Mucosa of descending colon (tissue), 3 donors: ENCODE measurements at regions not wholly inside any gene's neighbourhood (a gene's known extent, or its start where the extent isn't known, plus 50 kb on each side); places are given as distances from the start of the nearest gene placed in this dataset.
A peak's percentile ranks its signal among the peaks of the same experiment; 100 is the strongest.

ENCODE experiments used
- ATAC-seq: fragments of 200-7000 bp; cut with Tn5 transposase; one replicate; pipeline ENCODE4 v1.9.1; 2020; ENCODE audit warnings: mild to moderate bottlenecking, moderate library complexity
- DNase-seq, 3 donors: peaks; one replicate each; pipeline ENCODE4 v3.0.0-alpha.2; 2020
- H3K36me3 ChIP-seq: fragments of 200-600 bp; one replicate; pipeline ENCODE4 v1.8.0; 2021; ENCODE audit warnings: low read depth, mild to moderate bottlenecking
- H3K4me1 ChIP-seq: fragments of 200-600 bp; one replicate; pipeline ENCODE4 v1.8.0; 2021; ENCODE audit warnings: low read depth, mild to moderate bottlenecking
- H3K4me3 ChIP-seq: fragments of 200-600 bp; one replicate; pipeline ENCODE4 v1.8.0; 2021; ENCODE audit warnings: mild to moderate bottlenecking
- H3K9me3 ChIP-seq: fragments of 200-600 bp; one replicate; pipeline ENCODE4 v1.8.0; 2021; ENCODE audit warnings: mild to moderate bottlenecking
- CTCF ChIP-seq: fragments of 200-600 bp; IDR thresholded peaks from one replicate; pipeline ENCODE4 v1.8.0; 2022; ENCODE audit warnings: antibody characterized with exemption, mild to moderate bottlenecking
- intact Hi-C, 2 donors: fragments of 100-400 bp; cut with DNase I in 1 of 2; cut with micrococcal nuclease in 1 of 2; formaldehyde crosslinking; loops; one replicate each; pipeline versions ENCODE4 v1.11.0 to v1.11.1; 2022; cut with DNase I, micrococcal nuclease
- donor health status: DM: no; HTN: no; CAD: no; lungs with moderate emphysema.
- donor health status: DM: no; HTN: no; CAD: no.
- donor health status: DM: no; HTN: yes; CAD: no.

- TF ChIP-seq CTCF, result no peak
- Histone ChIP-seq H3K9me3 (no peaks in the 10 kb centered on the region), H3K4me3 (no peak overlapping the region), H3K36me3 (no peaks in the 10 kb centered on the region), H3K4me1 (no peaks in the 10 kb centered on the region)
- intact Hi-C loops, result no loop called here
- ATAC-seq (no peak), DNase-seq (no peak)
These were observed 126.3 kb upstream of the C9orf72 start for GRCh38 chr9:27699621-27700020.

- Histone ChIP-seq H3K4me3 (no peak overlapping the region), H3K36me3 (no peaks in the 10 kb centered on the region), H3K4me1 (no peaks in the 10 kb centered on the region), H3K9me3 (no peaks in the 10 kb centered on the region)
- intact Hi-C loops, result no loop called here
- TF ChIP-seq CTCF, result no peak
- DNase-seq (no peak), ATAC-seq (no peak)
These were observed 127.7 kb upstream of the C9orf72 start for GRCh38 chr9:27701016-27701415.

- DNase-seq, result peak in 1 of 3 donors; percentile 34
- H3K36me3 ChIP-seq, result no peaks in the 10 kb centered on the region
- peak; percentile 52 for ATAC-seq
- intact Hi-C loops, result no loop called here
- TF ChIP-seq CTCF, result no peak
- H3K4me1 ChIP-seq, result no peaks in the 10 kb centered on the region
- H3K9me3 ChIP-seq, result no peaks in the 10 kb centered on the region
- no peak overlapping the region for H3K4me3 ChIP-seq
These were observed 128.3 kb upstream of the C9orf72 start for GRCh38 chr9:27701587-27701986.

GRCh38 chr9:27703216-27703980 lies 130.1 kb upstream of the C9orf72 start:
- Histone ChIP-seq H3K36me3 (no peaks in the 10 kb centered on the region), H3K4me3 (no peak overlapping the region), H3K9me3 (no peaks in the 10 kb centered on the region), H3K4me1 (no peaks in the 10 kb centered on the region)
- no peak for DNase-seq
- intact Hi-C loops, result no loop called here
- no peak for TF ChIP-seq CTCF
- ATAC-seq, result no peak

GRCh38 chr9:27711241-27711640 lies 138.0 kb upstream of the C9orf72 start:
- H3K9me3 ChIP-seq, result peaks cover 7% of the 10 kb centered on the region
- DNase-seq (no peak), ATAC-seq (no peak)
- intact Hi-C loops, result no loop called here
- H3K4me1 ChIP-seq, result no peaks in the 10 kb centered on the region
- no peak for TF ChIP-seq CTCF
- no peak overlapping the region for H3K4me3 ChIP-seq
- H3K36me3 ChIP-seq, result no peaks in the 10 kb centered on the region
